Activated T-cell treated with anti-CD3 and anti-CD28 coated beads for 1 hour (primary cell): ENCODE measurements at regions not wholly inside any gene's neighbourhood (a gene's known extent, or its start where the extent isn't known, plus 50 kb on each side); places are given as distances from the start of the nearest gene placed in this dataset.

Source experiments
- DNase-seq: peaks from one replicate; pipeline ENCODE4 v3.0.0-alpha.2; 2020; ENCODE audit warnings: low read depth

GRCh38 chr18:39519741-39520140, 1954.1 kb upstream of the CELF4 start:
- DNase-seq: no peak

DNA sequence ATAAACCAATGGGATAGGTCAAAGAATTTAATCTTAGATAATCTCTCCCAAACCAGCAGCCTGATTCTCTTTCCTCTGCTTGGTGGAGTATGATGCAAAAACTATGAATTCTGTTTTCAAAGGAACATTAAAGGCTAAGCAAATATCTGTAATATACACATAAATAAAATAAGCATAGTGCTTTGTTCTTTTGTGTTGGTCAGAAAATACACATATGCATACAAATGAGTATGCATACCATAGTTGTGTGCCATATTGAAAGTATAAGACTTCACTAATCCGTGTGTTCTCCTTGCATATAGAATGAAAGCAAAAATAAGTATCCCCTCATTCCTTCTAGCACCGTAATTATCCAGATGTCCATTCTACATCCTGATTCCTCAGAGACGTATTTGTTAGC, 1949.7 kb upstream of the CELF4 start:
- no peak for DNase-seq

DNA sequence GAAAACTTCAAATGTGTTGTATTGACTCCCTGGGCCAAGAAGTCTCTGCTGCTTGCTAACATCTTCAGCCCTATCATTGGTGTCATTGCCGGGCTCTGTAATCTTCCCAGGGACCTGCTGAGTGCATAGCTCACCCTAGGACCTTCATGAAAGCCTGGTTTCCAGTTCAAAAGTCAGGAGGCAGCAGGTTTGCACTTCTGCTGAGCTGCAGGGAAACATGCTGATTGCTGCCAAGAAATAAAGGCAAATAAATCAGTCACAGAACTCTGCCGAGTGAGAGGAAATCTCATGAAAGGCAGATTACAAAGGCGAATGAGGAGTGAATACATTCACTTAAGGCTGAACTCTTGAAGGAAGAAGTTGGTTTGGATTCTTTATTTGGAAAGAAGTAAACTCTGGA, 1947.6 kb upstream of the CELF4 start:
- DNase-seq: no peak

- DNase-seq: no peak
Measured at GRCh38 chr18:39506581-39507330, 1941.2 kb upstream of the CELF4 start.

- DNase-seq: no peak
Measured at GRCh38 chr18:39500306-39500705, 1934.7 kb upstream of the CELF4 start.

GRCh38 chr18:39497821-39498220, 1932.2 kb upstream of the CELF4 start:
- no peak for DNase-seq

GRCh38 chr18:39496986-39497385, 1931.4 kb upstream of the CELF4 start:
- no peak for DNase-seq

DNA sequence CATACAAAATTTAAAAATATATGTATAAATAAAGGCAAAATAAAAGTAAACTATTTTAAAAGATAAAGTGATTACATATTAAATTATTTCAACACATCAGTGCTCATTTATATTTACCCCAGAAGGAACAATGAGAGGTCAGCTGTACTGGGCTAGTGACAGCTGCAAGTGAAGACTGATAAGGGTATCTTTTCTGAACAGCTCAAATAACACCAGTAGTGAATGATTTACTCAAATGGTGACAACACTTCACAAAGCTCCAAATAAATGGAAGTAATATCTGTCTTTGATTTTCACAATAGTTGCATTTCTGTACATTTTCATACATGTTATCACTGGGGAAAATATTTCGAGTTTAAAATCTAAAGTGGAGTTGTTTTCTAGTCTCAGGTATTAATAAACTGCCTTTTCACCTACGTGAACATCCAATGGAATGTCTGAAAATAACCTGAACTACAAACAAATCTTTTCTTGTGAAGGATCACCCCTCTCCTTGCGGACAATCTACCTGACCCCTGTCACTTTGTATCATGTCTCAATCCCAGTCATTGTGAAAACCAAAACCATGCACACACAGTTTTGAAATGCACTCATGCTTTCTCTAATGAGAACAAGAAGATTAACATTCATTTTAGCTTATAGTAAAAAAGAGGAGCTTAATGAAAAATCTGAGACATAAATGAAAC, 1928.8 kb upstream of the CELF4 start:
- no peak for DNase-seq

DNA sequence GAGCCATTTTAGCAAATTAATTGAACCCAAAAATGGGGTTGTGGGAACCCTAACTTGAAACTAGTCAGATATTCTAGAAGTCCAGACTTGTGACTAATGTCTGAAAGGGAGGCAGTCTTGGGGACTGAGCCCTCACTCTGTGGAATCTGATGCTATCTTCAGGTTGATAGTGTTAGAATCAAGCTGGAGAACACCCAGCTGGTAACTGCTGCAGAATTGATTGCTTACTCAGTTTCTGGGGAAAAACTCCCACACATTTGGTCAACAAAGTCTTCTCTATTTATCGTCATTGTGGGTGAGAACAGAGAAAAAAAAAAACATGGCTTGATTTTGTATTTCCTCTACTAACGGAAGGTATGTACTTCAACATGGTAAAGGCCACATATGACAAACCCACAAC, 1925.8 kb upstream of the CELF4 start:
- DNase-seq: no peak

GRCh38 chr18:39489431-39489830, 1923.8 kb upstream of the CELF4 start:
- no peak for DNase-seq

- DNase-seq: no peak
Measured at GRCh38 chr18:39487932-39488331, 1922.3 kb upstream of the CELF4 start.

- no peak for DNase-seq
Measured at GRCh38 chr18:39486268-39486667, 1920.7 kb upstream of the CELF4 start.

DNA sequence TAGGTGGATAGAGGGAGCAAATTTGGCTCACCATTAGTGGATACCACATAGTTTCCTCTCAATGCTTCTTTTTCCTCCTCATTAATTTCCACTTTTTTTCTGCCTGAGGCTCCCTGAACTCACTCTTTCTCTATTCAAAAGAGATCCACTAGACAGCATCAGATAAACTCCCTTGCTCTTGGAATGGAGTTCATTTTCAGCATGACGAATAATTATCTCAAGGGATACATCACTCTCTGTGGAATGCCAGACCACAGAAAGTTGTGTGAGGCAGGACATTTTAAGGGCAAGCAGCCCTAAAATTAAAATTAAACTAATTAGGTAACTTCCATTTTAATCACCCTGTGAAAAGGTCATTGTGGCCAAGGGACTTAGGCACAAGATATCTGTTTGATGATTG, 1920.1 kb upstream of the CELF4 start:
- no peak for DNase-seq

GRCh38 chr18:39481281-39481680, 1915.7 kb upstream of the CELF4 start:
- no peak for DNase-seq

GRCh38 chr18:39480494-39481195, 1915.0 kb upstream of the CELF4 start:
- no peak for DNase-seq

DNA sequence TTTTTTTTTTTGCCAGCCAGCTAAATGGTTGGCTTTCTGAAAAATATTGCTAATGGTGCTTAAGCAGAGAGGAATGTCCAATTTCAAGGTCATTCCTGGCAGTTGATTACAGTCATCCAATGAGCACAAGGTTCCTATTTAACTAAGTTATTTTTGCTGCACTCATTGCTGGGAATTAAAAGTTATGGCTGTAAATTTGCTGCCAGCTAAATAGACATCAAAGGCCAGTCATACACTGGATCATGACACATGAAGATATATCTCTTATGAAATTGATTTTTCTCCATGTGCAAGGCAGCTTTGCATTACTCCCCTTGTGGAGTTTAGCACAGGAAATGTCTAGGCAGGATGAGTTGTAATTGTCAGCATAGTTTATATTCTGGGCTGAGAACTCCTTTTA, 1898.4 kb upstream of the CELF4 start:
- DNase-seq: no peak

- DNase-seq: no peak
Measured at GRCh38 chr18:39462436-39462835, 1896.8 kb upstream of the CELF4 start.

DNA sequence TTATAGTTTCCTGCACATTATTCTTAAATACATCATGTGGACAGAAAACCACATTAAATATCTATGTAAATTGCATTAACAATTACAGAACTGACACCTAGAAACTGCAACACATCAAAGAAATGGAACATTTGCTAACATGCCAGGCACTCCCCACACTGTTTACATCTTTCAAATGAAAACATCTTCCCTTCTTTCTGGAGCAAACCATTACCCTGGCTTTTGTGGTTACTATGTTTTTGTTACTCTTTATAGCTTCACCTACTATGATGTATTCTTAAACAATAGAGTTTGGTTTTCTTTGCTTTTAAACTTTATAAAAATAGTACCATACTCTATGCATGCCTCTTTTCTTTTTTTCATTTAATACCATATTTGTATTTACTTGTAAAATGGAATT, 1894.5 kb upstream of the CELF4 start:
- no peak for DNase-seq

- no peak for DNase-seq
Measured at GRCh38 chr18:39455285-39455684, 1889.7 kb upstream of the CELF4 start.

GRCh38 chr18:39454866-39455265, 1889.3 kb upstream of the CELF4 start:
- no peak for DNase-seq

DNA sequence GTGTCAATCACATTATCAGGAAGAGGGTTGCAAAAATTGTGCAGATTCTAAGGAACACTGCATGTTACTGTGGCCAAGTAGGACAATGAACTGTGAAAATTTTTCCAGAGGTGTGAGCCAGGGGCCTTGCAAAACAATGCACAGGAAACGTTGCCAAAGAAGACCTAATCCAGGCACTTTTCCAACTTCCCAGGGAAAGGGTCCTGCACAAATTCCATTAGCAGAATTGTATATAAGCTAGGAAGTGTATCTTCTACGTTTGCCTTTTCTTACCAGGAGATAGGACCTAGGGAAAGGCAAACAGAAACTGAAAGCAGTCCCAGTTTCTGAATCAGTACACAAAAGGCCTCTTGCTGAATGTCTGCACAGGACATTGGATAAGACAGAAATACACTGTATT, 1888.3 kb upstream of the CELF4 start:
- DNase-seq: no peak

DNA sequence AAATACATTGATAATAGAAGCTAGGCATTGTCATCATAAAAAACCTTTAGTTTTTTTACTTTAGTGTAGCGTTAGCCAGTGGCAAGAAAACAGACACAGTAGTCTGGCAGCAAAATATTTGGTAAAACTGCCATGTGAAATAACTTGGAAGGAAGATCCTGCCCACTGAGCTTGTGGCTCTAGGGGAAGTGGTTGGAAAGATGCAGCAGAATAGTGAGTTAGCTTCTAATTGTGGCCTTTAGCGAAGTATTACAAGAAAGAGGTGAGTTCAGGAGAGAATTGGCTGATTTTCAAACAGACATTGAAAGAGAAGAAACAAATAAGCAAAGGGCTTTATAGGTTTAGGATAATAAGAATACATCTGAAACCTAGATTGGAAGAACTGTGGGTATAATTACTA, 1887.8 kb upstream of the CELF4 start:
- DNase-seq: no peak

GRCh38 chr18:39450958-39451357, 1885.4 kb upstream of the CELF4 start:
- no peak for DNase-seq
